ENCODE measurements at regions not wholly inside any gene's neighbourhood (a gene's known extent, or its start where the extent isn't known, plus 50 kb on each side); places are given as distances from the start of the nearest gene placed in this dataset.

DNA sequence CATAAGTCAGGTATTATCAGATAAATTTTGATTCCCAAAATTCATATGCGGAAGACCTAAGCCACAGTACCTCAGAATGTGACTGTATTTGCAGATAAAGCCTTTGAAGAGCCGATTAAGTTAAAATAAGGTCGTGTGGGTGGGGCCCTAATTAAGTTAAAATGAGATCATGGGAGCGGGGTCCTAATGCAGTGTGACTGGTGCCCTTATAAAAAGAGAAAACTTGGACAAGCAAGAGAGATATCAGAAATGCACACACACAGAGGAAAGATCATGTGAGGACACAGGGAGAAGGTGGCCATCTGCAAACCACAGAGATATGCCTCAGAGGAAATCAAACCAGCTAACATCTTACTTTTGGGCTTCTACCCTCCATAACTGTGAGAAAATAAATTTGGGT lies 236.1 kb downstream of the FBXO8 start:
- TF ChIP-seq POLR2A (IDR thresholded peaks at IDR 0.05) = no peak
- TF ChIP-seq, protein P1, sequence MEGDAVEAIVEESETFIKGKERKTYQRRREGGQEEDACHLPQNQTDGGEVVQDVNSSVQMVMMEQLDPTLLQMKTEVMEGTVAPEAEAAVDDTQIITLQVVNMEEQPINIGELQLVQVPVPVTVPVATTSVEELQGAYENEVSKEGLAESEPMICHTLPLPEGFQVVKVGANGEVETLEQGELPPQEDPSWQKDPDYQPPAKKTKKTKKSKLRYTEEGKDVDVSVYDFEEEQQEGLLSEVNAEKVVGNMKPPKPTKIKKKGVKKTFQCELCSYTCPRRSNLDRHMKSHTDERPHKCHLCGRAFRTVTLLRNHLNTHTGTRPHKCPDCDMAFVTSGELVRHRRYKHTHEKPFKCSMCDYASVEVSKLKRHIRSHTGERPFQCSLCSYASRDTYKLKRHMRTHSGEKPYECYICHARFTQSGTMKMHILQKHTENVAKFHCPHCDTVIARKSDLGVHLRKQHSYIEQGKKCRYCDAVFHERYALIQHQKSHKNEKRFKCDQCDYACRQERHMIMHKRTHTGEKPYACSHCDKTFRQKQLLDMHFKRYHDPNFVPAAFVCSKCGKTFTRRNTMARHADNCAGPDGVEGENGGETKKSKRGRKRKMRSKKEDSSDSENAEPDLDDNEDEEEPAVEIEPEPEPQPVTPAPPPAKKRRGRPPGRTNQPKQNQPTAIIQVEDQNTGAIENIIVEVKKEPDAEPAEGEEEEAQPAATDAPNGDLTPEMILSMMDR (IDR thresholded peaks at IDR 0.05 in 4 of 5, conservative IDR thresholded peaks at IDR 0.05 in 1 of 5) = no peak
